ENCODE measurements at regions not wholly inside any gene's neighbourhood (a gene's known extent, or its start where the extent isn't known, plus 50 kb on each side); places are given as distances from the start of the nearest gene placed in this dataset.

- no peaks in the 10 kb centered on the region for H3F3A ChIP-seq (ENCODE audit: low read depth)
- no peaks in the 10 kb centered on the region for H3K27me3 ChIP-seq (ENCODE audit: insufficient read depth, low read length, poor library complexity, severe bottlenecking)
- no peak for TF ChIP-seq EZH2phosphoT487 (IDR thresholded peaks at IDR 0.05; ENCODE audit: borderline replicate concordance)
- TF ChIP-seq CTCF (conservative IDR thresholded peaks at IDR 0.05; ENCODE audit: low read length) = no peak
- H3K4me2 ChIP-seq (ENCODE audit: low read depth, low read length, poor library complexity, severe bottlenecking) = no peak overlapping the region
- no peak overlapping the region for H3K9ac ChIP-seq (ENCODE audit: low read depth, low read length, poor library complexity, severe bottlenecking)
- H3K4me3 ChIP-seq (ENCODE audit: low read length, poor library complexity, severe bottlenecking) = no peak overlapping the region
- H3K36me3 ChIP-seq (ENCODE audit: insufficient read depth, low read length) = no peaks in the 10 kb centered on the region
- no peaks in the 10 kb centered on the region for H4K20me1 ChIP-seq (ENCODE audit: insufficient read depth, low read length, poor library complexity, severe bottlenecking)
- H3K9me3 ChIP-seq (ENCODE audit: insufficient read depth, low read depth, low read length) = no peaks in the 10 kb centered on the region; the same call in 1 of the 2 replicates
- no peaks in the 10 kb centered on the region for H3K9me2 ChIP-seq (replicated peaks; ENCODE audit: low read depth, low read length)
- H3K79me2 ChIP-seq (ENCODE audit: insufficient read depth, low read length) = no peaks in the 10 kb centered on the region
- no peak overlapping the region for H2AFZ ChIP-seq (ENCODE audit: low read length)
- no peaks in the 10 kb centered on the region for H3K4me1 ChIP-seq (ENCODE audit: insufficient read depth, low read length, poor library complexity, severe bottlenecking)
Measured at GRCh38 chr5:3401635-3402034, 194.0 kb upstream of the IRX1 start.

GRCh38 chr5:3400659-3401058 is 195.0 kb upstream of the IRX1 start:
- Histone ChIP-seq H3K27me3 (ENCODE audit: insufficient read depth, low read length, poor library complexity, severe bottlenecking) (no peaks in the 10 kb centered on the region), H3K36me3 (ENCODE audit: insufficient read depth, low read length) (no peaks in the 10 kb centered on the region)

GRCh38 chr5:3394891-3395599 is 200.6 kb upstream of the IRX1 start:
- TF ChIP-seq EZH2phosphoT487 (IDR thresholded peaks at IDR 0.05; ENCODE audit: borderline replicate concordance) (no peak), CTCF (conservative IDR thresholded peaks at IDR 0.05; ENCODE audit: low read length) (no peak)
- H3K36me3 ChIP-seq (ENCODE audit: insufficient read depth, low read length) = no peaks in the 10 kb centered on the region
- no peaks in the 10 kb centered on the region for H3F3A ChIP-seq (ENCODE audit: low read depth)
- no peaks in the 10 kb centered on the region for H4K20me1 ChIP-seq (ENCODE audit: insufficient read depth, low read length, poor library complexity, severe bottlenecking)
- H3K27me3 ChIP-seq (ENCODE audit: insufficient read depth, low read length, poor library complexity, severe bottlenecking) = no peaks in the 10 kb centered on the region
- H3K9ac ChIP-seq (ENCODE audit: low read depth, low read length, poor library complexity, severe bottlenecking) = no peak overlapping the region
- H2AFZ ChIP-seq (ENCODE audit: low read length) = no peak overlapping the region
- no peaks in the 10 kb centered on the region; the same call in 1 of the 2 replicates for H3K9me3 ChIP-seq (ENCODE audit: insufficient read depth, low read depth, low read length)
- no peaks in the 10 kb centered on the region for H3K79me2 ChIP-seq (ENCODE audit: insufficient read depth, low read length)
- no peaks in the 10 kb centered on the region for H3K9me2 ChIP-seq (replicated peaks; ENCODE audit: low read depth, low read length)
- no peak overlapping the region for H3K4me3 ChIP-seq (ENCODE audit: low read length, poor library complexity, severe bottlenecking)
- H3K4me1 ChIP-seq (ENCODE audit: insufficient read depth, low read length, poor library complexity, severe bottlenecking) = no peaks in the 10 kb centered on the region
- no peak overlapping the region for H3K4me2 ChIP-seq (ENCODE audit: low read depth, low read length, poor library complexity, severe bottlenecking)

More at GRCh38 chr5:3400659-3401058, 195.0 kb upstream of the IRX1 start:
- Histone ChIP-seq H3F3A (ENCODE audit: low read depth) (no peaks in the 10 kb centered on the region), H3K9ac (ENCODE audit: low read depth, low read length, poor library complexity, severe bottlenecking) (no peak overlapping the region), H4K20me1 (ENCODE audit: insufficient read depth, low read length, poor library complexity, severe bottlenecking) (no peaks in the 10 kb centered on the region), H2AFZ (ENCODE audit: low read length) (no peak overlapping the region), H3K4me2 (ENCODE audit: low read depth, low read length, poor library complexity, severe bottlenecking) (no peak overlapping the region), H3K4me3 (ENCODE audit: low read length, poor library complexity, severe bottlenecking) (no peak overlapping the region), H3K4me1 (ENCODE audit: insufficient read depth, low read length, poor library complexity, severe bottlenecking) (no peaks in the 10 kb centered on the region), H3K9me2 (replicated peaks; ENCODE audit: low read depth, low read length) (no peaks in the 10 kb centered on the region), H3K79me2 (ENCODE audit: insufficient read depth, low read length) (no peaks in the 10 kb centered on the region), H3K9me3 (ENCODE audit: insufficient read depth, low read depth, low read length) (no peaks in the 10 kb centered on the region; the same call in 1 of the 2 replicates)
- TF ChIP-seq EZH2phosphoT487 (IDR thresholded peaks at IDR 0.05; ENCODE audit: borderline replicate concordance) (no peak), CTCF (conservative IDR thresholded peaks at IDR 0.05; ENCODE audit: low read length) (no peak)

All from Loucy (cell line).